HG03521 (cell line): ENCODE measurements at regions not wholly inside any gene's neighbourhood (a gene's known extent, or its start where the extent isn't known, plus 50 kb on each side); places are given as distances from the start of the nearest gene placed in this dataset.
"Not testable (repeated sequence)": the region's sequence is repeated elsewhere in the genome, so short reads cannot be mapped to it uniquely, and the experiment has no call there.

Experiments
- ATAC-seq: cut with Tn5 transposase; IDR thresholded peaks from one replicate; pipeline ENCODE4 v1.9.1; 2021; ENCODE audit warnings: mild to moderate bottlenecking, moderate library complexity; ENCODE audit not compliant: unreplicated experiment

DNA sequence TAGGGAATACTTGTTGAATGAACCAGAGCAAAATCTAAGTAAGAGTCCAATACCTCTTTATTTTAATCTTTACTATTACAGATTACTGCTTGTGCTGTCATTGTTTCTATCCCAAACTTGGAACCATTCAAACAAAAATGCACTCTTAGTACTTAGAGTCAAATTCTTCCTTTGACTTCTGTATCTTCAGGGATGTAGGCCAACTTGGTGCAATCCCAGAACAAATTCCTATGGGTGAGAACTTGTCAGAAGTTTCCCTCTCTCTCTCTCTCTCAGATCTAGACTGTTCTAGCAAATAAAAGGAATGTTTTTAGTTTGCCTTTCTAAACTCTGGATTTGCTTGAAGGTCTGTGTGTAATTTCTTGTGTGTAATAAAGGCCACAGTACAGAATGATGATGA, 329.0 kb upstream of the TMTC4 start:
- ATAC-seq = no peak

DNA sequence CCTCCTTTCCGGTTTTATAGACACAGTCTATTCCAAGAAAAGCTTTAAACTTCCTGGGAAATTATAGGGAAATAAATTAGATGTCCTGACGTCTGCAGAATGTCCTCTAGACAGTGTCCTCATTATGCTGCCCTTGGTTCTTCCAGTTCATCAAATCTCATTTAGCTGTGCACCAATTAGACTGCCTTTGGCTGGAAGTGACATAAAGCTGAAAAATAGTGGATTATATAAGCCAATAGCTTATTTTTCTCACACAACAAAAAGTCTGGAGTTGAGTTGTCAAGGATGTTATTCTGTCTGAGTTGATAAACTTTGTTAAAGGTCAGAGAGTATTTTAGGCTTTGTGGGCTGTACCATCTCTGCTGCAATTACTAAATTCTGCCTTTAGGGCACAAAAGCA, 314.8 kb upstream of the TMTC4 start:
- ATAC-seq = no peak

DNA sequence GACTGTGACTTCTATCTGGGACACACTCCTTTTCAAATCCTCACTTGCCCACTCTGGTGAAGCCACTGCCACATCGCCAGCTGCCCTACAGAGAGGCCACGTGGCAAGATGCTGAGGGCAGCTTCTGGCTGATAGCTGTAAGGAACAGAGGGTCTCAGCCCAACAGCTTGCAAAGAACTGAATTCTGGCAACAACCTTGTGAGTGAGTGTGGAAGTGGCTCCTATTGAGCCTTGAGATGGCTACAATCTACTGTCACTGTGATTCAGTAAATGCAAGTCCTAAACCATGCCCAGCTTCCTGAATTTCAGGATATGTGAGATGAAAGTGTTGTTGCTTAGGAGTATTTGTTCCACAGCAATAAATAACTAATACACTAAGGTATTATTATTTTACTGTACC, 314.3 kb upstream of the TMTC4 start:
- no peak for ATAC-seq

DNA sequence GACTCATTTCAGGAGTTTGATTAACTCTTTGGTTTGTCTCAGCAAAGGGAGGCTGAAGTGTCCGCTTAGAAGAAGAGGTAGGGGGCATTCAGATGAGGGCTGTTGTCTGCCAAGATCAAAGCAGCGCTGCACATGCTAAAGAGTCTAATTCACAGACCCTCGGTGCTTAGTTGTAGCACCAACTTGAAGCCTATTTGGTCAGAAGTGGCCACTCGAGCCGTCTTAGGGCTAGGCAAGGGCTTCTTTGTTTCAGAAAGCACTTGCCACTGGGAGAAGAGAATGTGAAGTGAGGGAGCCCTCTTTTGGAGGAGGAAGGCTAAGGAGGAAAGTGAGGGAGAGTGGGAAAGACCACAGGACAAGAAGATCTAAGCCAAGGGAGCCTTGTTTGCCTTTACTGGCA, 313.4 kb upstream of the TMTC4 start:
- no peak for ATAC-seq

DNA sequence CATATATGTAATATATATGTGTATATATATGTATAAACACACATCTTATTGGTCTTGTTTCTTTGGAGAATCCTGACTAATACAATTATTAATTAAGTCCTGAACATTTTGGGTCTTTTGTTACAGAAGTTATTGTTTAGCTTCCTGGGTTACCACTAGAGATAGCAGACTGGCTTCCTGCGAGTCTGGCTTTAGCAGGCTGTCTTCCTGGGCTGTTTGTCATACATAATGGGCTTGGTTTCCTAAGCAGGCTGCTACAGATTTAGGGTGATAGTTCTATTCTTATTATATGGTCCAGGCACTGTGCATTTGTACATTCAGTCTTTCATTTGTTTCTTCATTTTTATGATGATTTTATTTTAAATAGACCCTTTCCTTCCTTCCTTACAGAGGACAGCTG, 312.0 kb upstream of the TMTC4 start:
- no peak for ATAC-seq

DNA sequence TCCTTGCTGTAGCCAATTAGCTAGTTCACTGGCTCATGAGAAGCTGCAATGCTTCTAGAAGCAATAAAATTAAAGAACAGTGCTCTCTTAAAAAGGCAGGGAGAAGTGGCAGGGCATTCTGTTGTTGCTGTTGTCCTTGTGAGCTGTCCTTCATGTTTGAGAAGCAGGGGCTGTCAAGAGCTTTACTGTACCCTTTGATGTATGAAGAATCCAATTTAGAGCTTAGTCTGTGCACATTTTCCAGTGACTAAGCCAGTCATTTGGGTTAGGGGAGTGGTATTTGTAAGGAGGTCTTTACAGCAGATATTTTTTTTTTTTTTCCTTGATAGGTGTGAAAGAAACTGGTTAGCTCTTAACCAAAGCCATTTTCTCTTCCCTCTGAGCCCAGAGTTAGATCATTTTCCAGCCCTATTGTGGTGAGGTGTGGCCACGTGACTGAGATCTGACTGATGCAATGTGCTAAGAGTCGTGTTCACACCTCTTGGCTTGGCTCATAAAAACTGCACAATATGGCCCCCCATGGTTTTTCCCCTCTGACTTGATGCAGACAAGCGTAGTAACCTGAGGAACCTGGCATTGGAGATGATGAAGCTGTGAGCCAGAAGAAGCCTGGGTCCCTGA, 309.6 kb upstream of the TMTC4 start:
- ATAC-seq = no peak

DNA sequence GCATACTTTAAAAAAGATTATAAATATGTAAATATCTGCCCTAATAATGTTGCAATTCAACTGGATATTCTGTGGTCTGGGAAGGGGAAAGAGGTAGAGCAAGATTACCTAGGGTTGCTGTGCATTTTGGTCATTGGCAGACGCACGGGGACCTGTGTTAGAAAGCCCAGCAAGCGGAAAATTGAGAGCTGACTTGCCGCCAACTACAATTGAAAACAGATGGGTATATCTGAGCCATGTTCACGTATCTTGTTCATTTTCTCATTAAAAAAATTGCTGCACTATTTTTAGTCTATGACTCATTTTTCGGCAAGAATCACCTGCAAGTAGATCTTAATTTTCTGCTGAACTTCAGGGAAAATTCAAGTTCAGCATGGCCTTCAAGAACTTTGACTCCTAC, 308.5 kb upstream of the TMTC4 start:
- no peak for ATAC-seq

DNA sequence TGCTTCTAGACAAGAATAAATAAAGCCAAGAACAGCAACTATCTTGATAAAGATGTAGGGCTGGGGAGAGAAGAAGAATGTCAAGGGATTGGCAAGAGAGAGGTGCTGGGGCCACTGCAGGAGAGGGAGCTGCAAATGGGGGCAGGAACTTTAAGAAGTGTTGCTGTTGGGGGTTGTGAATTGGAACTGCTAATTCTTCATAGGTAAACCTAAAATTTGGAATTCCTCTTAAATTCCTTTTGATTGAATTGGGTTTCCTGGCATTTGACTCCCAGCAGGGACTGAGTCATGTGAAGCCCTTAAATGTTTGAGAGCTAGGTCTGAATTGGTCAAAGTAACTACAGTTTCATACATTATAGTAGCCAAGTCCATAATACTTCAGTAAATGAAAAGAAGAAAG, 305.6 kb upstream of the TMTC4 start:
- ATAC-seq = no peak

DNA sequence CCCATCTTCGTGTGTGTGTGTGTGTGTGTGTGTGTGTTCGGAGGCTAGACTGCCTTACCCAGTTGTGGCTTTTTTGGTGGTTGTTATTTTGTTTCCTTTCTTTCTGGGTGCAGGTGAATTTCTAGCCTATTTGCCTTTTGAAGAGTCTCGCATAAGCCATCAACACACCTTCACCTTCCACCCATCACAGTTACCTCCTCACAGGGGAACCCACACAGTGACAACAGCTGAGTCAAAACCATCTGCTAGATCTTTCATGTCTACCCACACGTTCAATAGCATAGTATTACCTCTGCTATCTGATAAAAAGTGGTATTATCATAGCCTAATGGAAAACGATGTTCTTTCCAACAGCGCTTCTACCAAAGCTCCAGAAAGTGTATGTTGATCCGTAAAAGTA, 303.2 kb upstream of the TMTC4 start:
- no peak for ATAC-seq

DNA sequence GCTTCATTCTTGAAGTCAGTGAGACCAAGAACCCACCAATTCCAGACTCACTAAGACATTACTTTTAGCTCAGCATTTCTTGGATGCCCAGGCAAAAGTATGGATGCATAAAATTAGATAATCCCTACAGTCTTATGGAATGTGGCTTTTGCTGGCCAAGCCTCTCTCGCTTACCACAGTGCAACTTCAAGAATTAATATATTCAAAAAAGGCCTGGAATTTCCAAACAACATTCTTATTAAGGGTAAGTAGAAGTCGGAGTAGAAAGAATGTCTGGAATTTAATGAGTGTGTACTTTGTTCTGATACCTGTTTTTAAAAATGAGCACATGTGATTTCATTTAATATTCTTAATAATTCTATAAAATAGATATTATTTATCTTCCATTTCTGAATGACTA, 302.4 kb upstream of the TMTC4 start:
- ATAC-seq = no peak

DNA sequence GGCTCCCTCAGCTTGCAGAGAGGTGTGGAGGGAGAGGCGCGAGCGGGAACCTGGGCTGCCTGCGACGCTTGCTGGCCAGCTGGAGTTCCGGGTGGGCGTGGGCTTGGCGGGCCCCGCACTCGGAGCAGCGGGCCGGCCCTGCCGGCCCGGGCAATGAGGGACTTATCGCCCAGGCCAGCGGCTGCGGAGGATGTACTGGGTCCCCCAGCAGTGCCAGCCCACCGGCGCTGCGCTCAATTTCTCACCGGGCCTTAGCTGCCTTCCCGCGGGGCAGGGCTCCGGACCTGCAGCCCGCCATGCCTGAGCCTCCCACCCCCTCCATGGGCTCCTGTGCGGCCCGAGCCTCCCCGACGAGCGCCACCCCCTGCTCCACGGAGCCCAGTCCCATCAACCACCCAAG, 301.1 kb upstream of the TMTC4 start:
- ATAC-seq = not testable (repeated sequence)

DNA sequence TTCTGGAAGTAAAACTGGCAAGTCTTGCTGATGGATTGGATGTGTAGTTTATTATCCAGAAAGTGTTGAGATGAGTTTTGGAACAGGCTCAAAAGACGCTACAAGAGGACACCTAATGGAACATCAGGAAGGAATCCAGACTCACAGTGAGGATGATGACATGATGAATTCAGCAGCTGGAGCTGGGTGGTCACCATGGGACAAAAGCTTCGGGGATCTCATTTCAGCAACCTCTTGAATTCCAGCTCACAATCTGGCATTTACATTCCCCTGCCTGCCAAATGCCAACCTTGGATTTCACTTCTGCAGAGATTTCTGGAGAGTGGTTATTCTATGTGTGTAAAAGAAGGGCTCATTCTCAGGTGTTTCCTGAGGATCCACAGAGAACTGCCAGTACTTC, 288.0 kb upstream of the TMTC4 start:
- ATAC-seq = no peak

DNA sequence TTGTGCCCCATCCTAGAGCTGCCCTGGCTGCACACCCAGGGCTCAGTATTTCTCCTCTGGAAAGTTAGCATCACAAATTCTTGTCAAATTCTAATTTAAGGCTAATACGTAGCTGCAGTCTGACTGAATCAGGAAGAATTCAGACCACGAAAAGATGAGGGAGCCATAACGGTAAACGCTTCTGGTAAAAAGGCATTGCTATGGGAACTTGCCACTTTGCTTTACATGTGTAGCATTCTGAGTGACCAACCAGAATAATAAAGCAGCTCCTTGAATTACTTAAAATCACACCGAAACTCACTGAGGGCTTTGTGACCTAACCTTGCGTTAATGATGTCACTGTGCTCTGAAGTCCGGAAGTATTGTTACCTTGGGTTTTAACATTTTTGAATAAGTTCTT, 286.6 kb upstream of the TMTC4 start:
- no peak for ATAC-seq

DNA sequence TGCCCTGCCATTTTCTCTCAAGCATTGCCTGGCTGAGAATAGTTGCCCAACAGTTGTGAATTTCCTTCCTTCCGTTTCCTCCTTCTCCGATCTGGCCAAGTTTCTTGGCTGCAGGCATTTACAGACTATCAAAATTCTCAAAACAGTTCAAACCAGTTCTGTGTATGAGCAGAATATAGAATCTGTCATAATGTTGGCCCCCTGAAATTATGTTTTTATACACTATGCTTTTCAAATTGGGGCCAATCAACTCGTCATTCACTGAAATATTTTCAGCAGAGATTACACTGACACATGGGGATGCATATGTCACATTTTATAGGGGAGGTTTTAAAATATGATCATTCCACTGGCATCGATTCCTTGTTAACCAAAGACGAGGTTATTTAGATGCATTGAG, 284.2 kb upstream of the TMTC4 start:
- ATAC-seq = no peak

DNA sequence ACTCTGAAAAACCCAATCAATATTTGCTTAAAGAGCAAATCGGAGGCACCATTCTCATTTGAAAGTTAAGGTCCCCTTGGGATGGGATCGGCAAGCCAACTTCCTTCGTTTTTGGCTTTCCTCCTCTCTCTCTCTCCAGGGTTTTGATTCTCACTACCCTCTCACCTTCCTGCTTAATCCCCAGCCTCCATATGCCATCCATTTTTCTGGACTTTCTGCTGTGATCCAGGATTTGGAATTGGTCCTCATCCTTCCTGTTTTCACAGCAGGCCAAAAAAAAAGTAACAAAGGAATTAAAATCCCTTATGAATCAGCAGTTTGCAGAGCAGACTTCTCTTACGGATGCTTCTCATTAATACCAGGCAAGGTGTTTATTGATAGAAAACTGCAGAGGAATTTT, 283.1 kb upstream of the TMTC4 start:
- ATAC-seq = no peak

DNA sequence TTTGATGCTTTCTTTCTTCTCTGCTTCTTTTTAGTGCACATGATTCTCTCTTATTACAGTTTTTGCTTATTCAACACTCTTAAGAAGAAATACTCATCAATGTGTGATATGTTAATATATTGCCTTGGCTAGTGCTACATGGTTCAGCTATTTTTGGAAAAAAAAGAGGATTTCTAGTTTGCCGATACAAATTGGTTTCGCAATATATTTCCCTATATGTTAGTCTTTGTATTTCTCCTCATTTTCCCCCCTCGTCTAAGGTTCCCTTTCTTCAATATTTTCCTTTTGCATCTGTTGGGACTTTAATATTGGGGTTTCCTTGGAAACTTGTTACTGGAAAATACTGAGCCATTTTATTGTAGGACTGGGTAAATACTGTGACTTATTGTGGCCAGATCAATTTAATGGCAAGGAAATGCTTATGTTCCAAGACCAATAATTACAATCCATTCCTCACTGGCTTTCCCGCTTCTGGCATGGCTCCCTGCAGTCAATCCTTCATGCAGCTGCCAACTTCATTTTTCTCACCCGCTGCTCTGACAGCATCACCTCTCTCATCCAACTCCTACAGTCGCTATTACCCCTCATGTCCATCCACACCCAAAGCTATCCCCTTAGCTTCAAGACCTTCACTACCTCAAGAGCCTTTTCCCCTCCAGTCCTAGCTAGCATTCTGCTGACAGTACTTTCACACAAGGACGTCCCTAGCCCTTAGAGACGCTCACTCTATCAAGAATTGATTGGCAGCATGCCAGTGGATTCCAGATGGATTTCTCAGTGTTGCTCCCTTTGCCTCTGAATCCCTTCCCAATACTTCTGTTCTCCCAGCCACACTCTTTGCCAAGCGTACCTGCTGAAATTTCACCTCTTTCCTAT, 280.1 kb upstream of the TMTC4 start:
- no peak for ATAC-seq

DNA sequence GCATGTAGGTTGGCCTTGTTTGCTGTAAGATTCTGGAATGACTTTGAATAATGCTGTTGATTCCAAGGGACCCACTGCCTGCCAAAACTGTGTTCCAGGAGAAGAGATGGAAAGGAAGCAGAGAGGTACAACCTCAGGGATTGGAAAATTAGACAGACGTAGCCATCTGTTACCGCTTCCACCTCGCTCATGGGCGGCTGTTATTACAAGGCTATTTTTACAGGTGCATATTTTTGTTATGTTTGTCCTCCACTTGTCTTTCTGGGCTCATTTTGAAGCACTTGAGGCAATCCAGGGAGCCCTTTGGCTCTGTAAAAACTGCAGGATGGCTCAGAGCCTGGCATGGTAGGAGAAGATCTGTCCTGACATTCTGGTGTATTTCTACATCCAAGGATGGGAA, 276.4 kb upstream of the TMTC4 start:
- no peak for ATAC-seq

DNA sequence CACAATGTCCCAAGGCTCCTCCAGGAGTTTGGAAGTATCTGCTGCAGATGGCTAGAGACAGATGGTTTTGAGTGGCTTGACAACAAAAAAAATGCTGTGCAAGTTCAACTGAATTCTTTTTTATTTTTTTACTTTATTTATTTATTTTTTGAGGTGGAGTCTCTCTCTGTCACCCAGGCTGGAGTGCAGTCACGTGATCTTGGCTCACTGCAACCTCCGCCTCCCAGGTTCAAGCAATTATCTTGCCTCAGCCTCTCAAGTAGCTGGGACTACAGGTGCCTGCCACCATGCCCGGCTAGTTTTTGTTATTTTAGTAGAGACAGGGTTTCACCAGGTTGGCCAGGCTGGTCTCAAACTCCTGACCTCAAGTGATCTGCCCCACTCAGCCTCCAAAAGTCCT, 274.3 kb upstream of the TMTC4 start:
- not testable (repeated sequence) for ATAC-seq

DNA sequence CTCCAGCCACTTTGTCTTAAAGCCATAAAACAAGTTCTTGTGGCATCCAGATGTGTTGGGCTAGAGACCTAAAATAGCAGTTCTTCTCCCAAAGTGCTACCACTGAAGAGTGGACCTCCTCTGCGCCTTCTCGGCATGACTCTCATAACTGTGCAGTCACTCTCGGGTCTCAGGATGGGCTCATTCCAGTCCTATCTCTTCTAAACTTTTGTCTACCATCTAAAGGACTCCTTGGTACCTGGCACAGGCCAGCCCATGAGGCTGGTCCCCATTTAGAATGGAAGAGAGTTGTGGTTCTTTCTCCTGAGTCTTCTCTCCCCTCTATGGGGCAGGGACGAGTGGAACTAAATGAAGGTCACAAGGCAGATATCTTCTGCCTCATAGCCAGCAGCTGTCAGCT, 272.0 kb upstream of the TMTC4 start:
- ATAC-seq = no peak

DNA sequence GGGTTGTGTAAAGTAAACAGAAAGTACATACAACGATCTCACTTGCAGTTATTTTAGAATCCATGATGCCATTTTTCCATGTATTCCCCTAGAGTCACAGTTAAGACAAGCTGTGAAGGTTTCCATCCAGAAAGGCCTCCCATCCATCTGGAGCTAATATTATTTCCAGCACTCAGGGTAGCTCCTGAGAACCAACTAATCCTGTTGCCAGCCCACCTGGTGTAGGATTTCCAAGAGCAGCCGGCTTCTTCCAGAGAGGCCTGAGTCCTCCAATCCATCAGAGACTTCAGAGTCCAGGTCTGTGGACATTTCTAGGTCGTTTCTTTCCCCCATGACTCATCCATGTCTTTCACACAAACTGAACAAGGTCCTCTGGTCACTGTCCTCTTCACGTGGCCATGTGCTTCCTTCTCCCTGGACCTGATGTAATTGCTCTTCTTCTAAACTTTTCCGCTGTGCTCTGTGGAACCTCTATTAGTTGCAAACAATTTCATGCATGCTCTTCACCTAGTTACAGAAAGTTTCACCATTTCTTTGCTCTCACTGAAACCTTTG, 270.3 kb upstream of the TMTC4 start:
- no peak for ATAC-seq

DNA sequence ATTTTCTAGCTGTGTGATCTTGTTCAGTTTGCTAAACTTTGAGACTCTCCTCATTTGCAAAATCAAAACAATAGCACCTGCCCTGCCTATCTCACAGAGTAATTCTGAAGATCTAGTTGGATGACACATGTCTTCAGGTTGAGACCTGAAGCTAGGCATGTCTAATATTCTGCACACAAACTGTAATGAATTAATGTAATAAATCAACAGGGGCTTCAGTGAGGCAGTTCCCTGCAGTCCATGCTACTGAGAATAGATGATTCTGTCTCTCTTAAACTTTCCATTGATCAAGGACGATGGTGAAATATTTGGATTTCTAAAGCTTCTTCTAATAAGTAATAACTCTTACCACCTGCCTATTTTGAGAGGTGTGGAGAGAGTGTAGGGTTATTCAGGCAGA, 268.1 kb upstream of the TMTC4 start:
- no peak for ATAC-seq
